ENCODE measurements at regions not wholly inside any gene's neighbourhood (a gene's known extent, or its start where the extent isn't known, plus 50 kb on each side); places are given as distances from the start of the nearest gene placed in this dataset.

GRCh38 chrX:25573631-25574030, 557.9 kb upstream of the ARX start:
- ChIA-PET POLR2A (no interaction called here), CTCF (no interaction called here)
- H3K4me1 Mint-ChIP-seq (ENCODE audit: insufficient read depth, unreplicated experiment): no peaks in the 10 kb centered on the region
- TF ChIP-seq CTCF (IDR thresholded peaks at IDR 0.05; ENCODE audit: unreplicated experiment): no peak
- intact Hi-C loops (cut with micrococcal nuclease): no loop called here
- BruUV-seq (replicated peaks): no TSS peak
- no peaks in the 10 kb centered on the region for H3K27me3 Mint-ChIP-seq (ENCODE audit: insufficient read depth, unreplicated experiment)
- no peak overlapping the region for H3K4me3 Mint-ChIP-seq (ENCODE audit: unreplicated experiment)
- H3K36me3 Mint-ChIP-seq (ENCODE audit: insufficient read depth, unreplicated experiment): no peaks in the 10 kb centered on the region
- peaks cover 20% of the 10 kb centered on the region for H3K9me3 Mint-ChIP-seq (ENCODE audit: unreplicated experiment)
- DNase-seq (ENCODE audit: unreplicated experiment): no peak
- H3K27ac Mint-ChIP-seq (ENCODE audit: low read depth, unreplicated experiment): no peak overlapping the region

- Mint-ChIP-seq H3K4me1 (ENCODE audit: insufficient read depth, unreplicated experiment) (no peaks in the 10 kb centered on the region), H3K27me3 (ENCODE audit: insufficient read depth, unreplicated experiment) (no peaks in the 10 kb centered on the region), H3K4me3 (ENCODE audit: unreplicated experiment) (no peak overlapping the region), H3K27ac (ENCODE audit: low read depth, unreplicated experiment) (no peak overlapping the region), H3K36me3 (ENCODE audit: insufficient read depth, unreplicated experiment) (no peaks in the 10 kb centered on the region), H3K9me3 (ENCODE audit: unreplicated experiment) (peaks cover 23% of the 10 kb centered on the region)
- intact Hi-C loops (cut with micrococcal nuclease): no loop called here
- CTCF ChIA-PET: no interaction called here
- no TSS peak for BruUV-seq (replicated peaks)
- TF ChIP-seq CTCF (IDR thresholded peaks at IDR 0.05; ENCODE audit: unreplicated experiment): no peak
- POLR2A ChIA-PET: no interaction called here
- peak; percentile 8 for DNase-seq (ENCODE audit: unreplicated experiment)
Measured at GRCh38 chrX:25596921-25597320, 541.2 kb upstream of the MAGEB18 start.

GRCh38 chrX:25597551-25597950, 540.6 kb upstream of the MAGEB18 start:
- H3K9me3 Mint-ChIP-seq (ENCODE audit: unreplicated experiment): peaks cover 23% of the 10 kb centered on the region
- BruUV-seq (replicated peaks): no TSS peak
- ChIA-PET CTCF (no interaction called here), POLR2A (no interaction called here)
- intact Hi-C loops (cut with micrococcal nuclease): no loop called here
- no peak for DNase-seq (ENCODE audit: unreplicated experiment)
- no peak for TF ChIP-seq CTCF (IDR thresholded peaks at IDR 0.05; ENCODE audit: unreplicated experiment)
- no peak overlapping the region for H3K4me3 Mint-ChIP-seq (ENCODE audit: unreplicated experiment)
- H3K4me1 Mint-ChIP-seq (ENCODE audit: insufficient read depth, unreplicated experiment): no peaks in the 10 kb centered on the region
- H3K36me3 Mint-ChIP-seq (ENCODE audit: insufficient read depth, unreplicated experiment): no peaks in the 10 kb centered on the region
- H3K27ac Mint-ChIP-seq (ENCODE audit: low read depth, unreplicated experiment): no peak overlapping the region
- H3K27me3 Mint-ChIP-seq (ENCODE audit: insufficient read depth, unreplicated experiment): no peaks in the 10 kb centered on the region

GRCh38 chrX:25599061-25599460, 539.1 kb upstream of the MAGEB18 start:
- TF ChIP-seq CTCF (IDR thresholded peaks at IDR 0.05; ENCODE audit: unreplicated experiment): no peak
- BruUV-seq (replicated peaks): no TSS peak
- peak; percentile 2 for DNase-seq (ENCODE audit: unreplicated experiment)
- Mint-ChIP-seq H3K27me3 (ENCODE audit: insufficient read depth, unreplicated experiment) (no peaks in the 10 kb centered on the region), H3K4me3 (ENCODE audit: unreplicated experiment) (no peak overlapping the region), H3K36me3 (ENCODE audit: insufficient read depth, unreplicated experiment) (no peaks in the 10 kb centered on the region), H3K27ac (ENCODE audit: low read depth, unreplicated experiment) (no peak overlapping the region), H3K4me1 (ENCODE audit: insufficient read depth, unreplicated experiment) (no peaks in the 10 kb centered on the region), H3K9me3 (ENCODE audit: unreplicated experiment) (peaks cover 15% of the 10 kb centered on the region)
- POLR2A ChIA-PET: no interaction called here
- intact Hi-C loops (cut with micrococcal nuclease): no loop called here
- CTCF ChIA-PET: no interaction called here

Measured in MCF 10A (cell line).